T47D (cell line): ENCODE measurements at regions not wholly inside any gene's neighbourhood (a gene's known extent, or its start where the extent isn't known, plus 50 kb on each side); places are given as distances from the start of the nearest gene placed in this dataset.
"Not testable (repeated sequence)": the region's sequence is repeated elsewhere in the genome, so short reads cannot be mapped to it uniquely, and the experiment has no call there.

ENCODE experiments used
- DNase-seq, 2 experiments: peaks; one replicate each; pipeline versions ENCODE4 v3.0.0 to v3.0.0-alpha.2; 2011 to 2012; ENCODE audit warnings: low read depth in 1 of 2, low spot score in 1 of 2
- JUND ChIP-seq: IDR thresholded peaks from 2 replicates; pipeline ENCODE4 v1.6.1; 2012; ENCODE audit warnings: low read depth
- in situ Hi-C: cut with HindIII; loops from 2 replicates; pipeline ENCODE4 v1.10.0; 2016; ENCODE audit warnings: low sequenced_read_pairs, low pct_unique_long_range_greater_than_20kb

DNA sequence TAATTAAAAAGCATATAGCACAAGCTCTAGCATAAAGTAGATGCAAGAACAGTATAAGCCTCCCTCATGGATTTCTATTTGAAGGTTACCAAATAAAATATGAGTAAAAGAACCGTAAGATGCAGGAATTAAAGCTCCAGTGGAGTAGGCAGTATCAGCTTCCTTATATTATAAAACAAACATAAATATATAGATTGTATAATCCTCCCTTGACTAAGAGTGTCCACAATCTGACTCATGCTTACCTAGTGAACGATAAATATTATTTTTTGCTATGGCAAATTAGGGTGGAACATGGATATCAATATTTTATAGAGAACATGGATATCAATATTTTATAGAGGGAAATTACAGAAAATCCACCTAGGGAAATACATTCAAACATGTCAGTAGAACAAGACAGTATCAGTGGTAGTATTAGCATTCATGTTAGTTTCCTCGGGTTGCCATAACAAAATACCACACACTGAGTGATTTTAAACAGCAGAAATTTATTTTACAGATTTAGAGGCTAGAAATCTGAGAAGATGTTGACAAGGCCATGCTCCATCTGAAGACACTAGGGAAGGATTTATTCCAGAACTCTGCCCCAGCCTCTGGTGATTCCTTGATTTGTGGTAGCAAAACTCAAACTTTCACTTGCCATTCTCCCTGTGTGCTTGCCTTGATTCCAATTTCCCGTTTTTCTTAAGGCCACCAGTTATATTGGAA lies 1521.3 kb downstream of the SI start:
- no peak for TF ChIP-seq JUND
- in situ Hi-C loops: no loop called here
- no peak for DNase-seq

DNA sequence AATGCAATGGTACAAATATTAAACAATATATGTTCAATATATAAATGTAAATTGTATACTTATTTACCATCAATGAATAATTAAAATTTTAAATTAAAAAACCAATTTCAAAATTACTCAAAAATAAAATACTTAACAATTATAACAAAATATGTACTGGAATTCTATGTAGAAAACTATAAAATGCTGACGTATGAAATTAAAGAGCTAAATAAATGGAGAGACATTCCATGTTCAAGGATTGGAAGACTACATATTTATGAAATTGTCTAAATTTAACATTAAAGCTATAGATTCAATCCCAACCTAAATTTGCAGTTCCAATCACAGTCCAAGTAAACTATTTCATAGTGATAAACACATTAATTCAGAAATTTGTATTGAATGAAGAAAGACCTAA lies 1522.4 kb downstream of the SI start:
- TF ChIP-seq JUND: no peak
- in situ Hi-C loops: no loop called here
- no peak for DNase-seq

DNA sequence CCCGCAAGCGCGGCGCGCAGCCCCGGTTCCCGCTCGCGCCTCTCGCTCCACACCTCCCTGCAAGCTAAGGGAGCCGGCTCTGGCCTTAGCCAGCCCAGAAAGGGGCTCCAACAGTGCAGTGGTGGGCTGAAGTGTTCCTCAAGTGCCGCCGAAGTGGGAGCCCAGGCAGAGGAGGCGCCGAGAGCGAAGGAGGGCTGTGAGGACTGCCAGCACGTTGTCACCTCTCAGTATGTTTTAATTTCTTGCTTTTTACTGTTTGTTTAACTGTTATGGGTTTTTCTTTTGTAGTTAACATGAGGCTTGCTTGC lies 1525.7 kb downstream of the SI start:
- DNase-seq: no peak
- TF ChIP-seq JUND: no peak
- in situ Hi-C loops: no loop called here

DNA sequence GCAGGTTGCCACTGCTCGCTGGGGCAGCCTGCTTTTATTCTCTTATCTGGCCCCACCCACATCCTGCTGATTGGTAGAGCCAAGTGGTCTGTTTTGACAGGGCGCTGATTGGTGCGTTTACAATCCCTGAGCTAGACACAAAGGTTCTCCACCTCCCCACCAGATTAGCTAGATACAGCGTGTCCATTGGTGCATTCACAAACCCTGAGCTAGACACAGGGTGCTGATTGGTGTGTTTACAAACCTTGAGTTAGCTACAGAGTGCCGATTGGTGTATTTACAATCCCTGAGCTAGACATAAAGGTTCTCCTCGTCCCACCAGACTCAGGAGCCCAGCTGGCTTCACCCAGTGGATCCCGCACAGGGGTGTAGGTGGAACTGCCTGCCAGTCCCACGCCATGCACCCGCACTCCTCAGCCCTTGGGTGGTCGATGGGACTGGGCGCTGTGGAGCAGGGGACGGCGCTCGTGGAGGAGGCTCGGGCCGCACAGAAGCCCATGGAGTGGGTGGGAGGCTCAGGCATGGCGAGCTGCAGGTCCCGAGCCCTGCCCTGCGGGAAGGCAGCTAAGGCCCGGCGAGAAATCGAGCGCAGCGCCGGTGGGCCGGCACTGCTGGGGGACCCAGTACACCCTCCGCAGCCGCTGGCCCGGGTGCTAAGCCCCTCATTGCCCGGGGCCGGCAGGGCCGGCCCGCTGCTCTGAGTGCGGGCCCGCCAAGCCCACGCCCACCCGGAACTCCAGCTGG lies 1526.2 kb downstream of the SI start:
- in situ Hi-C loops, DNase-seq: not testable (repeated sequence)

DNA sequence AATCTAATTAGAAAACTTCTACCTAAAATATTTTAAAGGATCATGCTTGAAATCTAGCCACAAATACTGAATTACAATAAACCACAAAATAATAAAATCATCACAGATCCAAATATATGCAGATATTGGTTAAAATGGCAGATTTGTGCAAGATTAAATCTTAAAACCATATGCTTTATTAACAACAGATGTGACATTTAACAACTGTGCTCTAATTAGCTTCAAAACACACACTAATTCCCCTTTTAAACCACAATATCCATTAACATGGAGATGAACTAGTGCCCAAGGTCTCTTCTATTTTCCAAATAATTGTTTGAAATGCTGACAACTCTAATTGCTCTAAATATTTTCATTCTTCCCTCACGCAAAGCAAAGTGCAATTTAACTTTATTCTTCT lies 1530.3 kb downstream of the SI start:
- DNase-seq: no peak
- TF ChIP-seq JUND: no peak
- in situ Hi-C loops: no loop called here

DNA sequence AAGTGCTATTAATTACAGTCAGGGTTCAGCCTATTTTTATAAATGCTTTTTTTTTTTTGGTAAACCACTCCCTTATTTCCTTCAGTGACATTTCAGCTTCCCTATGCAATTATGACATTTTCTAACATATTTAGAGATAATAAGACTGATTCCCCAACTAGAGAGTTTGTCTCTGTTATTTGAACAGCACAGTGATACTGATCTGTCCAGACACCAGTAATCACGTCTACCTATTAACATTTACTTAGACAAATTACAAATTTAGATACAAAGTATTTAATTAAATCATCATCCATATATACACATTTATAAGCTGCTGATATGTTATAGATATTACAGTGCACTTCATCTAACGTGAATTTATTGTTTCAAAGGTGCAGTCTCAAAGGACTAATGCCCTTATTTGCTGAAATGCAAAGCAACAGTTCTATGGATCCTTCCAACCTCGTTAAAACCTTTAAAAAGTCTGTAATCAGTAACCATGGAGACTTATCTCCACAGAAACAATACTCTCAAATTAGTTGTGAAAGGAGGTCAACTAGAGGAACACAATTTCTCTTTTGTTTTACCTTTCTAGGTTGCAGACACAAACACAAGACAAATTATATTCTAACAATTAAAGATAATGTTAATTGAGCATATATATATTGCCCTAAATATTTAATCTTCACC lies 1531.1 kb downstream of the SI start:
- DNase-seq: no peak
- in situ Hi-C loops: no loop called here
- TF ChIP-seq JUND: no peak

DNA sequence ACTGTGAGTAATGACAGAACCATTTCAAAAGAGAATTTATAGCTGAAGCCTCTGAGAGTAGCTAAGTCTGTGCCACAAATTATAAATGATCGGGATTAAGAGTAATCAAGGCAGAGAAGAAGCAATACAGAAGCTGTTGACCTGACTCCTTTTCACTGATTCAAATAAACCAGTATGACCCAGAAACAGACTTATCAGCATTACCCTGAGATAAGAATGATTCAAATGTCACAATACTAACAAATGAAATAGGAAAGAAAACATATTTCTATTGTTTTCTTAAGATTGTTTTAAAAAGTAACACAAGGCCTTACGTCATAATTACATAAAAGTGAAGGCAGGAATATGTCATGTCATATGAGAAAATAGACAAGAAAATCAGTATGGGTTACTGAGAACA lies 1534.6 kb downstream of the SI start:
- in situ Hi-C loops: no loop called here
- TF ChIP-seq JUND: no peak
- DNase-seq: no peak

DNA sequence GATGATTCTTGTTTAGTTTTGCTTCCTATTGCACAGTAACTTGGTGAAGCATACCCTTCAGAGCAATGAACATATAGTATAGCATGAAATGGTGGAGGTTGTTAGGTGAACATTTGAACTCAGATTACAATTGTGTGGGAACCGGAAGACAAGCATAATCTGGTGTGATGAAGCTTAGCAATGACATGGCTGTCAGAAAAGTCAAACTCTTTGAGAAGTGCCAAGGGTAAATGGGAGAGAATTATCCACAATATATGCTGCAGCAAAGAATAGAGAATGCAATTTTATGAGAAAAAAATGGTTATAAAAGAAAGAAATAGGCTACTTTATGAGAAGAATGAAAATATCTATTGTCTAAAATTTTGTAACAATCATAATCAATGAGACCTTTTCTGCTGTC lies 1536.7 kb downstream of the SI start:
- no peak for DNase-seq
- in situ Hi-C loops: no loop called here
- no peak for TF ChIP-seq JUND

DNA sequence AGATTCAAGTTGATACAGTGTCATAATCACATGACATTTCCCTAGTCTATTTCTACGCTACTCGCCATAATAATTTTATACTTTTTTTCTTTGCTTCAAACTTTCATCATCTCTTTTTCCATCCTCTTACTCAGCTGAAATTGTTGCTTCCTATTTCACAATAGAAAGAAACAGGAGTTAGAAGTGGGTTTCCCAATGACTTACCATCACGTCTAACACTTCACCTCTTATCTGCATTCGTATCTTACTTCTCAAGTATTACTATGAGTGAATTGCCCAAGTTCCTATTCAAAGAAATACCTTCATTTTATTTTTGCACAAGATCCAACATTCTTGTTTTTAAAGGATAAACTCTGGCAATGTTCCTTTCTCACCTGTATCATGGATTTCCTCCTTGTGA lies 1539.9 kb downstream of the SI start:
- in situ Hi-C loops: no loop called here
- TF ChIP-seq JUND: no peak
- DNase-seq: no peak

DNA sequence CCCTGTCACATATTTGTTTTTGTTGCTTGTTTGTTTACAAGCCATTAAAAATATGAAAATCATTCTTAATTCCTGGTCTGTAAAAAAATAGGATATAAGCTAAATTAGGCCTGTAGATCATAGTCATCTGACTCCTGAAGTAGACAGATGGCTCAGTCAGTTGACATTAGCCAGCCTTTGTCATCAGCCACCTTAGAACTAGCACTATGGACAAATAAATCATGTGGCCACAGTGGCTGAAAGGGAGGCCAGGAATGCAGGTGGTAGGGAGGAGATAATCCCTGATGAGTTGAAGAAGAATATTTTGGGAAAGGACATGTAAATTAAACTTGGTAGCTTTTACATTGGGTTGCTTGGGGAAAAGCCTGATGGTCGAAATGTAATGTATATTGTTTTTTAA lies 1544.9 kb downstream of the SI start:
- DNase-seq: no peak
- in situ Hi-C loops: no loop called here
- TF ChIP-seq JUND: no peak

DNA sequence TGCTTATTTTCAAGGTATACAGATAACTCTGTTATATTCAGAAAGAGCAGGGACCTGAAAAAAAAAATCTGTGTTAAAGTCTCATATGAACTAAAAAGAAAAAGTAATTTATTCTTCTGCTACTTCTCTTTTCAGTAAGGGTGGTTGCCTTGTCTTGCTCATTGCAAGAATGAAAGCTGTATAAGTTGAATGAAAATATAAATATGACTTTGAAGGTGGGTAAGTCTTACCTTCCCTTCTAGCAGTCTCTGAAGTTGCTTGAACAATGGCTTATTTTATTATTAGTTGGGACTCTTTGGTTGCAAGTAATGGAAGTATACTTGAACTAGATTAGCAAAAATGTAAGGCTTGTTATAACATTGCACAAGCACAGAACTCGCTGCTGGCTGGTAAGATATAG lies 1554.9 kb downstream of the SI start:
- TF ChIP-seq JUND: no peak
- in situ Hi-C loops: no loop called here
- no peak for DNase-seq

DNA sequence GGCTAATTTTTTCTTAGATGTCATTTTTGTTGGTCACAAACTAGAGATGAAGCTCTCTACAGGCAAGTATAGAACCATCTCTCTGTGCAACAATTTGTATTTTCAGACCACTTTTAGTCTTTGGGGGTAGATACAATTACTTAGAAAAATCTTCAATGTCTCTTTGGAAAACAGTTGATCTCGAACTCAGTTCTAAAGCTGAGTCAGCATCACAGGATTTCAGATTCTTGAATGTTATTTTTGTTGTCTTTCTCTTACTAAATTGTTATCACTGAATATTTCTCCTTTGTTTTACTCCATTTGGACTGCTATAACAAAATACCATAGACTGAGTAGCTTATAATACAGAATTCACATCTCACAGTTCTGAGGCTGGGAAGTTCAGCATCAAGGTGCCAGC lies 1557.0 kb downstream of the SI start:
- no peak for TF ChIP-seq JUND
- in situ Hi-C loops: no loop called here
- no peak for DNase-seq

DNA sequence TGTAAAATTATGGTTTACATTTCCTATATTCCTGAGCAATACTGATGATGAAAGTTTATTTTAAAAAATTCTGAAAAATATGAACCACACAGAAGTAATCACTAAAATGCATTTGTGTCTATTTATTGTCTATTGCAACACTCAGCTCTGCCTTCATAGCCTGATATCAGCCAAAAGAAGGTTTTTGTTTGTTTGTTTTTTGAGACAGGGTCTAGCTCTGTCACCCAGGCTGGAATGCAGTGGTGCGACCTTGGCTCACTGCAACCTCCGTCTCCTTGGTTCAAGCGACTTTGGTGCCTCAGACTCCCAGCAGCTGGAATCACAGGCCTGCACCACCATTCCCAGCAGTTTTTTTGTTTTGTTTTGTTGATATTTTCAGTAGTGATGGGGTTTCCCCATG lies 1560.2 kb downstream of the SI start:
- DNase-seq: no peak
- TF ChIP-seq JUND: no peak
- in situ Hi-C loops: no loop called here
